EH (cell line): ENCODE measurements at regions not wholly inside any gene's neighbourhood (a gene's known extent, or its start where the extent isn't known, plus 50 kb on each side); places are given as distances from the start of the nearest gene placed in this dataset.

Experiments
- DNase-seq: peaks from one replicate; pipeline ENCODE4 v3.0.0-alpha.2; 2015; ENCODE audit warnings: low read depth

- peak; percentile 45 for DNase-seq
These were observed 229.1 kb downstream of the TSHZ3 start for GRCh38 chr19:31119951-31120690.

DNA sequence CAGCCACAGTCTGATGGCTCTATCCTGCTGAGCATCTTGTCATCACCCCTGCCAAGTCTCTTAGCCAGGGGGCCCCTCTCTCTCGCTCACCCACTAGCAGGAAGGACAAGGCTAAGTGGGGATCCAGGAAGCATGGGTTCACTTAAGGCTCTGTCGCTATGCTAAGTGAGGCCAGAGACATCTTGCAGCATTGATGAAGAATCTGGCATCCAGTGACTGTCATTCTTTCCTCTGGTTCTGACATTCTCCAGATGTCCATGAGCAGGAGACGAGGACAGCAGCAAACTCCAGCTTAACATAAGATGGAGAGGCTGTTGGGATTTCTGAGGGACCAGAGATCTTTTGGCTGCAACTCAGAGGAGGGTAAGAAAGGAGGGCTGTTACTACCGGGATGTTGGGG is 230.2 kb downstream of the TSHZ3 start:
- DNase-seq, result no peak

DNA sequence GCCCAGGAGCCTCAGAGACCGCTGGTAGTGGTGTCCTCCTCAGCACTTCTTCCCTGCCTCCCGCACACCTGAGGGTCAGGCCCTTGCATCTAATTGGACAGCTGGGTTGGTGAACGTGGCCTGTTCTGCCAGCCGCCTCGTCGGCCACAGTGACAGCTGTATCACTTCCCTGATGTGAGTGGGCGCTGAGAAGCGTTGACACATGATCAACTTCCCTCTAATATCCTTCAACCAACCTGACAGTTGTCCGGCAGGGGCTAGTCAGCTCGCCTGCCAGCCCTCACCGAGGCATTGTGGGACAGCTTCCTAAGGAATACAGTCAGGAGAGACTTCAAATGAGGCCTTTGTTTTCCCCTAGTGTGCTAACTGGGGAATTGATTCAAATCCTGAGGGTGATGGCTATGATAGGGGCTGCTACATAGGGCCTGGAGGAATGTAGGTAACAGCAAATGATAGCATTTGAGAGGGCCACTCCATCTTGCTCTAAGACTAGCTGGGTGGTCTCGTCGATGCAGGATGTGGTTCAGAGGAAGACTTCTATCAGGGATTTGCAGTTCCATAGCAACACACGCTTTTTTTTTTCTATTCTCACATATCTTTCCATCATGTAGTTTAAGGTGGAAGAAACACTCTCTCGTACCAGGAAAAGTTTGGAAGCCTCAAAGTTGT is 230.8 kb downstream of the TSHZ3 start:
- DNase-seq, result no peak

DNA sequence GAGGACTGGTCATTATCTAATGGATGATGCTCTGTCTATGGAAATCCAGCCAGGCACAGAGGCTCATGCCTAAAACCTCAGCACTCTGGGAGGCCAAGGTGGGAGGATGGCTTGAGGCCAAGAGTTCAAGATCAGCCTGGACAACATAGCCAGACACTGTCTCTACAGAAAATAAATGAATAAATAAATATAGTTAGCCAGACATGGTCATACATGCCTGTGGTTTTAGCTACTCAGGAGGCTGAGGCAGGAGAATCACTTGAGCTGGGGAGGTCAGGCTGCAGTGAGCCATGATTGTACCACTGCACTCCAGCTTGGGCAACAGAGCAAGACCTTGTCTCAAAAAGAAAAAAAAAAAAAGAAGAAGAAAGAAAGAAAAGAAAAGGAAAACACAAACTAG is 234.7 kb downstream of the TSHZ3 start:
- peak; percentile 48 for DNase-seq

- DNase-seq, result peak; percentile 90
These were observed 235.9 kb downstream of the TSHZ3 start for GRCh38 chr19:31113293-31113692.

- DNase-seq, result no peak
These were observed 237.1 kb downstream of the TSHZ3 start for GRCh38 chr19:31112158-31112557.

DNA sequence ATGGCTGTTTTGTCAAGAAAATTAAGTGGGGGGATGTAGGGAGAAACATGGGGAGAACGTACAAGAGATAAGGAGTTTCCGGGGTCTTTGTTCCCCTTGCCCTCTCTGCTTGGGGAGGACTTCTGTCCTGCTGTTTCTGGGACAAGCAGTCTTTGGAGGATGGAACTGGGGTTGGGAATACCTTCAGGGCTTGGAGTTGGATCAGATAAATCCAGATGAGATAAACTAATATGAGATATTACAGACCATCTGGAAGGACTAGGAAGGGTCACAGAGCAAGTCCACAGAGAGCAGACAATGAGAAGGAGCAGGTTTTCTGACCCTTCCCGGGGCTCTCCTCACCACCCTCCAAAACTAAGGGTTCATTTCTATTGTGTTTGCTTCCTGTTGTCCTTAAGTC is 237.5 kb downstream of the TSHZ3 start:
- DNase-seq, result no peak

DNA sequence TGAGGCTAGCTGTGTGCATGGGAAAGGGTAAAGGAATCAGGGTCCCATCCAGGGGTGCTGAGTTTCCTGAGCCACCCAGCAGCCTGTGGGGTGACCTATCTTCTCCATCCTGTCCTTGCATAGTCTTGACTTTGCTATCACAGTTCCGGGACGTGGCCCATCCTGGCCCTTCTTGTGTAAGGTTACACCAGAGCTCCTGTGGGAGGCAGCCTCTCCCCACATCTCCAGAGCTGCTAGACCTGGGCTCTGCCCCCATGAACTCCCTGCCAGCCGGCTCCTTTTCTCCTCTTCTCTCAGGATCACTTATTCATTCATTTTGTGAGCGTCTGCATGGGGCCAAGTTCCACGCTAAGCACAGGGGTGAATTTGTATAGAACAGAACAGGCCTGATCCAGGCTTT is 238.9 kb downstream of the TSHZ3 start:
- DNase-seq, result peak; percentile 64

GRCh38 chr19:31109636-31110035 is 239.6 kb downstream of the TSHZ3 start:
- DNase-seq, result no peak

DNA sequence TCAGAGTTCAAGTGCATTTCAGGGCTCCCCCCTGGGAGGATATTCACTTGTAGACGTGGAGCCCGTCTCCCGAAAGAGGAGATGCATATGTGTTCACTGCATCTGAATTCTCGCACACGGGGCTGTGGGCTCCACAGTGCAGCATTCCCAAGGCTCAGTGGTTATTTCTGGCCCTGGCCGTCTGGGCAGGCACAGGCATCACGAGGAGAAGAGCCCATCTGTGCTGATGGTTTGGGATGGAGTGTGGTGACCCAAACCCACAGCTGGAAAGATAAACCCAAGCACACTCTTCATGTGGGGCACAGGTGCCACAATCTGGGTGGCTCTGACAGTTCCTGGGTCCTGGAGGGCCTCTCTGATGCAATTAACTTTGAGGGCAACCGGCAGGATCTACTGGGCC is 242.1 kb downstream of the TSHZ3 start:
- no peak for DNase-seq

DNA sequence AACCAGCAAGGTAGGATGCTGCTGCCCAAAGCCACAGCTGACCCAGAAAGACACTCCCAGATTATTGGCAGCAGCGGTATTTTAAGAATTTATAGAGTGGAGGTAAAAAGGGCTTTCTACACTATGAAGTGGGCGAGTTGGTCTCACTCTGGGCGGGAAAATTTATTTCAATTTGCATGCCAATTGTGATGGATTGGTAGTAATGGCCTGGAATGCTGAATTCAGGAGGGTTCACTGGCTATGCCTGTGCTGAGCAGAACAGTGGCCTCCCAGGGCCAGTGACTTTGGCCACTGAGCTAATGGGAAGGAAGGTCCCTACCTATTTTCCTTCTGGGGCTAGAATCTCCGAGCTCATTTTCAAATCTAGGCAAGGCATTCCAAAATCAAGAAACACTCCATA is 243.5 kb downstream of the TSHZ3 start:
- no peak for DNase-seq

DNA sequence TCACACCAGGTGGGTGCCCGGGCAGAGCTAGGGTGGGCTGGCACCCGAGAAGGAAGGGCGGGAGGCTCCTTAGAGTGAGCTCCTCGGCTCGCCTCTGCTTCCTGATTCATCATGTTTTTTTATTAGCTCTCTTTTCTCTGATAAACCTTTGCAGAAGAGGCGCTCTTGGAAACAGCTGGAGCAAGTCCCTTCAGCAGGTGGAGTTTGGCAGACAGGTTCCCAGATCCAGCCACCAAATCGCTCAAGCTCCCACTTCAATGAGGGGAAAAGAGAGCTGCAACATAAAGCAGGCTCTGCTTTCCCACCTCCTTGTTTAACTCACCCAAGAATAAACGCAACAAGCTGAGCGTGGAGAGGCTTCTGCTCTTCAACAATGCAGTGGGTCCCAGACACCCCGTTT is 244.8 kb downstream of the TSHZ3 start:
- DNase-seq, result no peak

DNA sequence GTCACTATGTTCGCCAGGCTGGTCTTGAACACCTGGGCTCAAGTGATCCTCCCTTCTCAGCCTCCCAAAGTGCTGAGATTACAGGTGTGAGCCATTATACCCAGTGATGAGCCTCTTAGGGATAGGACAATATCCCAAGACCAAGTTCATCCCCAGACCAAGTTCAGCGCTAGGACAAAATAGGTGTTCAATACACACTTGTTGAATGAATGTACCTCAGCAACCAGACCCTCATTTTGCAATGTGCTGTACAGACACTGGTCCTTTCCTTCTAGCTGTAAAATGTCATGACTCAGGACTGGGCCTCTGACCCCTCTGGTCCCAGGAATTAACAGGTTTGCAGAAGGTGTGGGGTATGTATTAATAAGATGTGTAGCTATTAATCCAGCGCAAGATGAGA is 246.0 kb downstream of the TSHZ3 start:
- no peak for DNase-seq

DNA sequence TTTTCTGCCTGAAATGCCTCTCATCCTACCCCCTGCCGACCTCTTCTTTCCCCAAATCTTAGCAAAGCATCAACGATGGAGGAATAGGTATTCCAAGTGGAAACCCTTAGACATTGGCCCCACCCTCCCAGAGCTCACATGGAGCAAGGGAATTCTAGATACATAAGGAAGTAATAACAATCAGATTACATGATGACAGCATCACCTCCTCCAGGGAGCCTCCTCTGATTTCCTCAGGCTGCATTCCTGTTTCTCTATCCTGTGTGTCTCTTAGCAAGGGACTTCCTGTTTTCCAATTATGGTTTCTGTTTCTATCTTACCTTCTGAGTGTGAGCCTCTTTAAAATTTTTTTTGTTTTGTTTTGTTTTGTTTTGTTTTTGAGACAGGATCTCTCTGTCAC is 246.6 kb downstream of the TSHZ3 start:
- DNase-seq, result no peak

- no peak for DNase-seq
These were observed 248.3 kb downstream of the TSHZ3 start for GRCh38 chr19:31100981-31101380.

DNA sequence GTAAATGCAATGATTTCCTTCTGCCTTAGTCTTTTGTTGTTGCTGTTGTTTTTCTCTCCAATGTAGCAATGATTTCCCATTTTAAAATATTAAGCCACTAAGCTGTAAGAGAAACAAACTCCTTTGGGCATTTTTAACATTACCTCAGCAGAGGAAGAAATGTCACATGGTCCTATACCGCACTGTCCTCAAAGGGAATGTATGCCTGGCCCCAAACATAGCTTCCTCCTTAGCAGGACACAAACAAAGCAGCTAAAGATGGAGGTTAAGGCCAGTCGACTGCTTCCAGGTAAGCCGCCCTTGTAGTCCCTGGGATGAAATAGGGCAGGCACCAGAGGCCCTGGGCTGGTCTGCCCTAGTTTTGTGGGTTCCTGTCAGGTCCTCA is 249.0 kb downstream of the TSHZ3 start:
- DNase-seq, result no peak

DNA sequence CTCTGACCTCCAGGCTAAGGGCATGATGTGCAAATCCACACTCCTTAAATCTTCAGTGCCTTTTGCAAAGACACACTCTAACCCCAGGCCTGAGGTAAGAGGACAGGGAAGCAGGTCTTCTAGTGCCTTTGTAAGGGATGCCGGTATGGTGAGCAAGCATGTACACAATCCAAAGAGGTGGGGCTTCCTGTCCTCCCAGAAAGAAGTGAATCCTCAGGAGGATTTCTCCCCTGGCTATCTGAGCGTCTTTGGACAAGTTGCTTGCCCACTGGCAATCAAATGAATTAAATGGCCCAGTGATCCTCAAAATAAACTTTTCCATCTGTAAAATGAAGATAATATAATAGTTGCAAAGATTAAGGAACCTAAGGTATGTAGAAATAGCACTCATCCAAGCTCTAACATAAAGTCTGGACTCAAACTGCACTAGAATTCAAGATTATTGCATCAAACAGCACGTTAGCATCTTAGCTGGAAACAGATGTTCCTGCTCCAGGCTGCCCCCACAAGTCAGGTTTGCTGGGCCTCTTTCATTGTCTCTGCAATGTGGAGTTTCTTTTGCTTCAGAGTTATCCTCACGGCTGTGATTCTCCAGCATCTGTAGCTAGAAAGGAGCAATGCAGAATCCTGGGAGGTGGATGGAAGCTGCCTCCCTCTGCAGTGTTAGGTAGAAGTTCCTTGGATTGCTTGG is 249.6 kb downstream of the TSHZ3 start:
- no peak for DNase-seq

DNA sequence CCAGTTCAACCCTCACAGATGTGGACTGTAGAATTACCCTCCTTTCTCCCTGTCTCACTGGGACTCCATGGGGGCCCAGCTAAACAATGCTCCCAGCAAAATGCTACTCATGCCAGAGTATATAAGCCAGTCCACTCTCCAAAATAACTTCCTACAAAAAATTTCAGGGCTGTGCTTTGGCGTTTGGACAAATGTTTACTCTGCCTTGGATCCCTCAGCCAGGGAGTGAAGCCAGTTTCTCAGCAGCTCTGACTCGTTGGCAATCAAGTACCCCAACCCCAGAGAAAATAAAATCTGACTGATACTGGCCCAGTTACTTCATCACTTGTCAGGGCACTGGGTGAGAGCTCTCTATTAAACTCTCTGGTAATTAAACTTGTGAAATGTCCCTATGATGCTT is 250.4 kb downstream of the TSHZ3 start:
- no peak for DNase-seq

GRCh38 chr19:31096935-31097545 is 252.2 kb downstream of the TSHZ3 start:
- DNase-seq, result no peak

- DNase-seq, result no peak
These were observed 253.0 kb downstream of the TSHZ3 start for GRCh38 chr19:31096062-31096830.

DNA sequence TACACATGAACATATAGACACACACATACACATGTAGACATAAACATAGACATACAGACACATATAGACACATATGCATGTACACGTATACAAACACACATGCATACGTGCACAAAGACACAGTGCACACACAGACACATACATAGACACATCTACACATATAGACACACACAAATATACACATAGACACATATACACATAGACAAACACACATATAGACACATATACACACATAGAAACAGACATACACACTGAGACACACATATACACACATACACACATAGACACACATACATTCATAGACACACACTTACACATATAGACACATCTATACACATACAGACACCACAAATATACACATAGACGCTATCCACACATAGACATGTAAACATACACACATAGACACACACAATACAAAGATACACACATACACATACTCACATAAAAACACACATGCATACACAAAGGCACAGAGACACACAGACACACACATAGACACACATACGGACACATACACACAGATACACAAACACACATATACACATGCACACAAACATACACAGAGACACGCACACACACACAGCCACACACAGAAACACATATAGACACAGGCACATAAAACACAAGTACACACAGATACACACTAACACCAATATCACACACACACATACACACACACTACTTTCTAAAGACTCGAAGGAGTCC is 254.0 kb downstream of the TSHZ3 start:
- no peak for DNase-seq

DNA sequence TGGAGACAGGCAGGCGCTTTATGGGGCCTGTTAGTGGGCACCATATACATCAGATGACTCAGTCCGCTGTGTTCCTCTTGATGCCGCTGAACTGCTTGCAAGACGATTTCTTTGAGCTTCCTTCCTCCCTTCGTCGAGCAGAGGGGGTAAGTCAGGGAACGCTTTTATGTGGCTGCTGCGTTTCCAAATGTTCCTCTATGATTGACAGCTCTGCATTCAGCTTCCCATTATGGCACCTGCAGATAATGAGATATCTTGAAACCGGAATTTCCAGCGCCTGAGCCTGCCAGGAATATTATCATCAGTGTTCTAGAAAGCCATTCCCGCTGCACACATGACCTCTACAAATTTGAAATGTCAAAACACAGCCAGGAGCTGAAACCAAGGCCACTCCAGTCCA is 257.0 kb downstream of the TSHZ3 start:
- no peak for DNase-seq
